NCI-H2196 (cell line): ENCODE measurements at regions not wholly inside any gene's neighbourhood (a gene's known extent, or its start where the extent isn't known, plus 50 kb on each side); places are given as distances from the start of the nearest gene placed in this dataset.

ENCODE experiments used
- DNase-seq: peaks from one replicate; lab custom pipeline; 2025; ENCODE audit not compliant: unreplicated experiment; lab: John Stamatoyannopoulos, UW

DNA sequence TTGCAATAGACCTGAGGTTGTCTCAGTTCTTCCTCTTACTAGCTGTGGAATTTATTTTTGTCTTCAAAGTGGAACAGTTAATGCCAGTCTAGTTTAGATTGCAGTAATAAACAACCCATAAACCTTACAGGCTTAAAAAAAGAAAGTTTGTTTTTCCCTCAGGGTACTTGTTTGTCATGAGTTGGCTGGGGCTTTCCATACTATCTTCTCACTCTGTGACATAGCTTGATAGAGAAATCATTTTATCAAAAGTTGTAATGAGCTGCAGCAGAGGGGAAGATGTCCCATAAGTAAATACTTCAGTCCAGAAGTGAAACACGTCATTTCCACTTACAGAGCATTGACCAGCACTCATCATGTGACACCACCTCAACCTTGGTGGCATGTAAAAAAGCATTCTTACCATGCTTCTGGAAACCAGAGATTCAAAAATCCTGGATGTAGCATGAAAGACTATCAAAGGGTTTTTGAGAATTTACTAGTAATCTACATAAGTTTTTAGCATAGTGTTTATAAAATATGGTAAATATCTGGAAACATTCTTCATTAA, 62.8 kb upstream of the COL11A1 start:
- no peak for DNase-seq

DNA sequence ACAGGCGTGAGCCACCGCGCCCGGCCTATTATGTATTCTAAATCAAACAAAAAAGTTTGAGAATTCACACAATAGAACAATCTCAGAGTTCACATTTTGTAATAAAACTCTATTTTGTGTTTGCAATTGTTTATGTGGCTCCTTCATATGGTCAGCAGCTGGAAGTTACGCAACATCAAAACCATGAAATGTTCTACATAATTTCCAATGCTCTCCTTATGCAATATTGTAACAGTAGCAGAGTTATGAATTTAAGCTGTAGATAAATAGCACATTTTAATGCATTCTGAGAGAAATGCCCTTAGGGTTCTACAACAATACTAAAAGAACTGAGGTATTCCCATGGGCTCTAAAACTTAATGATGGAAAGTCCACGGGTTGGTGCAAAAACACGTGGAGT, 62.3 kb upstream of the COL11A1 start:
- no peak for DNase-seq

DNA sequence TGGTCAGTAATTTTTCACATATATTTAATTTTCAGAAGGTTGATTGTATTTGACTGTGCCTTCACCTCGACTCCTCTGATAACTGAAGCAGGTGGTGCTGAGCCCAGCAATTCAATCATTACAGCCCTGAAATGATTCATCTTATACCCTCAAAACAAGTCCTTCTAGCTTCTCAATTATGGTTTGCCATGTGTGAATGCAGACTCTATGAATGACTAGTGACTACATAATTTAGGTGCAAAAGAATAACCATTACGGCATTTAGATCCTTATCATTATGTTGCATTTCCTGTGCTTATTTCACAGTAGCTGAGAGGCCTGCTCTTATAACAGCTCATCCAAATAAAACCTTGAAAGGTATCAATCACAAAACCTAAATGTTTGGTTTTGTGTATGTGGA, 54.0 kb upstream of the COL11A1 start:
- no peak for DNase-seq

DNA sequence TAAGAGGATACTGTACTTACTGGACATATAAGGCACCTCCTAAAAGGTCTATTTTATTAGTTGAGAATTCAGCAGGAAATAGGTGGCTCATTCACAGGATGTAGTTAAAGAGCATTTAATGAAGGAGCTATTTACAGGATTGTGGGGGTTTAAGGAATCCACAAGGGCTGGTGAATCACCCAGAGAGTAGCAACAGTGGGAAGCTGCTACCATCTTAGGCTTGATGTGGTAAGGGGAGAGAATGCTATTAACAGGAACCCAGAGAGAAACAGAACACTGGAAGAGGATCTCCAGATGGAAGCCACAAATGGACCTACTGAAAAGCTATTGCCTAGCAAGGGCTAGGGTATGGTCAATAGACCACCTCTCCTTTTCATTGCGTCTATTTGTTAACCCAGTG, 52.0 kb upstream of the COL11A1 start:
- no peak for DNase-seq
